ENCODE measurements at regions not wholly inside any gene's neighbourhood (a gene's known extent, or its start where the extent isn't known, plus 50 kb on each side); places are given as distances from the start of the nearest gene placed in this dataset.

DNA sequence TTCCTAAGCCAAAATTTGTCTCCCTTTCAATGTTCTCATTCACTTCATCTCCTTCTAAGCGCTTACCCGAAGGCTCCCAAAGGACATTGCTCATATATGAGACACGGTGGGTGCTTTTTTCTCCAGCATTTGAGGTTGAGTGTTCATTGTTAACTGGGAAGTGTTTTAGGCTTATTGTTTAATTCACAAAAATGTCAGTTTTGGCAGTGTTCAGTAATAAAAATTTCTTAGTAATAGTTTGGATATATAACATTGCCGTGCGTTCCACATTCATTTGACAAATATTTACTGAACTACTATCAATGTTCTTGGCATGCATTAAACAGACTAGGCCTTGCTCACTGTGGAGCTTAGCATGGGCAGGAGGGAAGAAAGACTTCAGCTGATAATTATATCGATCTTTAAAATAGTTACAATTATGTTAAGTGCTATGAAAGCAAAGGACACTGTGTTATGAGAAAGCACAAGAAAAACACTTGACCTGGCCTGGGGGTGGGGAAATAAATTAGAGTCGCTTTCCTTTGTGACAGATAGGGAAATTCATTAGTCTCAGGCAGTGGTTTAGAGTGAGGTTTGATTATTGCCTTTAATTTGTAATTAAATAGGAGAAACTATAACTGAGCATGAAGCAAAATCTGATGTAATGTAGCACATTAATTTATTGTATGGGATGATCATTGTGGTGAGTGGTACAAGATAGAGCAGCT lies 82.2 kb upstream of the DOCK10 start:
- no peak for DNase-seq
- TF ChIP-seq EZH2phosphoT487 (IDR thresholded peaks at IDR 0.05; ENCODE audit: low read length) = no peak
- TF ChIP-seq, protein P1, sequence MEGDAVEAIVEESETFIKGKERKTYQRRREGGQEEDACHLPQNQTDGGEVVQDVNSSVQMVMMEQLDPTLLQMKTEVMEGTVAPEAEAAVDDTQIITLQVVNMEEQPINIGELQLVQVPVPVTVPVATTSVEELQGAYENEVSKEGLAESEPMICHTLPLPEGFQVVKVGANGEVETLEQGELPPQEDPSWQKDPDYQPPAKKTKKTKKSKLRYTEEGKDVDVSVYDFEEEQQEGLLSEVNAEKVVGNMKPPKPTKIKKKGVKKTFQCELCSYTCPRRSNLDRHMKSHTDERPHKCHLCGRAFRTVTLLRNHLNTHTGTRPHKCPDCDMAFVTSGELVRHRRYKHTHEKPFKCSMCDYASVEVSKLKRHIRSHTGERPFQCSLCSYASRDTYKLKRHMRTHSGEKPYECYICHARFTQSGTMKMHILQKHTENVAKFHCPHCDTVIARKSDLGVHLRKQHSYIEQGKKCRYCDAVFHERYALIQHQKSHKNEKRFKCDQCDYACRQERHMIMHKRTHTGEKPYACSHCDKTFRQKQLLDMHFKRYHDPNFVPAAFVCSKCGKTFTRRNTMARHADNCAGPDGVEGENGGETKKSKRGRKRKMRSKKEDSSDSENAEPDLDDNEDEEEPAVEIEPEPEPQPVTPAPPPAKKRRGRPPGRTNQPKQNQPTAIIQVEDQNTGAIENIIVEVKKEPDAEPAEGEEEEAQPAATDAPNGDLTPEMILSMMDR (IDR thresholded peaks at IDR 0.05; ENCODE audit: low read length) = no peak
- no peak for TF ChIP-seq EZH2 (optimal IDR thresholded peaks at IDR 0.05; ENCODE audit: low read depth, low read length)

DNA sequence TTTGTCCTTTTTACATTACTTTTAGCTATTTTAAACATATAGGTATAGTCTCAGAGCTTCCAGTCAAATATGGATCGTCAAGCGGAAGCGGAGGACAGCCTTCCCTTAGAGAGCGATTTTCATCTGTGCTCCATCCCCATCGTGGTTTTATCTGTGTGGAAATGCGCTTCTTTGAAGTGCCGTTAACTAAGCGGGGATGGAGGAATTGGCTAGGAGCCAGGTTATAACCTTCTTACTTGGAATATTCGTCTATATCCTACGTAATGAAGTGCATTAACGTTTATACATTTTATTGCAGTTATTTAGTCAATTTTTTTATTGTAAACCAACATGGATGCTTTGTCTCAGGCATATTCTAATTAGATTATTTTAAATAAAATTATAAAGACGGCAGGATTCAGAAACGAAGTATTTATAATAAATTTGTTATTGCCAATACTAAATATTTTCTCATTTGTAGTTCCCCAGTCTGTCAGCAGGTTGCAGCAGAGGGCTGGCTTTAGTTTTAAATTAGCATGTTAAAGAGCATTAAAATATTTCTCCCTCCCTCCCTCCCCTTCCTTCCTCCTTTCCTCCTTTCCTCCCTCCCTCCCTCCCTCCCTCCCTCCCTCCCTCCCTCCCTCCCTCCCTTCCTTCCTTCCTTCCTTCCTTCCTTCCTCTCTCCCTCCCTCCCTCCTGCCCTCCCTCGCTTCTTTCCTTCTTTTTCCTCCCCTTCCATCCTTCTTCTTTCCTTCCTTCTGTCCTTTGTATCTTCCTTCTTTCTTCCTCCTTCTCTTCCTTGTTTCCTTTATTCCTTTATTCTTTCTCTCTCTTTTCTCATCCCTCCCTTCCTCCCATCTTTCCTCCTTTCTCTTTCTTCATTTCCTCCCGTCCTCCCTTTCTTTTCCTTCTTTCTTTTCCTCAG lies 80.6 kb upstream of the DOCK10 start:
- Histone ChIP-seq H3K9me2 (replicated peaks; ENCODE audit: insufficient read depth, low read length) (no peaks in the 10 kb centered on the region), H3K79me2 (ENCODE audit: low read length) (no peaks in the 10 kb centered on the region), H3K36me3 (replicated peaks; ENCODE audit: insufficient read depth, low read length) (no peaks in the 10 kb centered on the region), H3K27ac (ENCODE audit: low read length) (no peak overlapping the region), H3K4me3 (ENCODE audit: low read length) (no peak overlapping the region), H3F3A (ENCODE audit: insufficient read depth, low read length) (no peaks in the 10 kb centered on the region), H3K27me3 (replicated peaks; ENCODE audit: insufficient read depth, low read length) (no peaks in the 10 kb centered on the region), H2AFZ (ENCODE audit: low read length) (no peak overlapping the region), H3K9ac (ENCODE audit: low read length) (no peak overlapping the region), H3K4me2 (ENCODE audit: low read depth, low read length) (no peak overlapping the region), H3K4me1 (ENCODE audit: low read length) (no peaks in the 10 kb centered on the region), H4K20me1 (ENCODE audit: insufficient read depth, low read length) (no peaks in the 10 kb centered on the region), H3K9me3 (replicated peaks; ENCODE audit: insufficient read depth, low read length) (no peaks in the 10 kb centered on the region)
- peak; percentile 15 for DNase-seq
- TF ChIP-seq EZH2 (optimal IDR thresholded peaks at IDR 0.05; ENCODE audit: low read depth, low read length) = no peak
- TF ChIP-seq, protein P1 (IDR thresholded peaks at IDR 0.05; ENCODE audit: low read length) = peak; percentile 30

More for the DNA sequence above, 82.2 kb upstream of the DOCK10 start:
- no peaks in the 10 kb centered on the region for H3F3A ChIP-seq (ENCODE audit: insufficient read depth, low read length)
- H3K4me1 ChIP-seq (ENCODE audit: low read length) = no peaks in the 10 kb centered on the region
- H3K36me3 ChIP-seq (replicated peaks; ENCODE audit: insufficient read depth, low read length) = no peaks in the 10 kb centered on the region
- H4K20me1 ChIP-seq (ENCODE audit: insufficient read depth, low read length) = no peaks in the 10 kb centered on the region
- H3K27ac ChIP-seq (ENCODE audit: low read length) = no peak overlapping the region
- H3K9me2 ChIP-seq (replicated peaks; ENCODE audit: insufficient read depth, low read length) = no peaks in the 10 kb centered on the region
- no peaks in the 10 kb centered on the region for H3K9me3 ChIP-seq (replicated peaks; ENCODE audit: insufficient read depth, low read length)
- no peak overlapping the region for H3K9ac ChIP-seq (ENCODE audit: low read length)
- H3K79me2 ChIP-seq (ENCODE audit: low read length) = no peaks in the 10 kb centered on the region
- no peak overlapping the region for H3K4me2 ChIP-seq (ENCODE audit: low read depth, low read length)
- no peak overlapping the region for H3K4me3 ChIP-seq (ENCODE audit: low read length)
- H3K27me3 ChIP-seq (replicated peaks; ENCODE audit: insufficient read depth, low read length) = no peaks in the 10 kb centered on the region
- no peak overlapping the region for H2AFZ ChIP-seq (ENCODE audit: low read length)

DNA sequence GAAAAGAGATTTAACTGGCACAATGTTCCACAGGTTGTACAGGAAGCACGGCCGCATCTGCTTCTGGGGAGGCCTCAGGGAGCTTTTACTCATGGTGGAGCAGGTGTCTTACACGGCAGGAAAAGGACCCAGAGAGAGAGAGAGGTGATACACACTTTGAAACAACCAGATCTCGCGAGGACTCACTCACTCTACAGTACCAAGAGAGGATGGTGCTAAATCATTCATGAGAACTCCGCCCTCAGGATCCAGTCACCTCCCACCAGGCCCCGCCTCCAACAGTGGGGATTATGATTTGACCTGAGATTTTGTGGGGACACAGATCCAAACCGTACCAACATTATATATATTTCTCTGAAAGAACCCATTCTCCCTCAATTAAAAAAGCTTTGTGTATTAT lies 79.7 kb upstream of the DOCK10 start:
- no peaks in the 10 kb centered on the region for H3K9me3 ChIP-seq (replicated peaks; ENCODE audit: insufficient read depth, low read length)
- H3F3A ChIP-seq (ENCODE audit: insufficient read depth, low read length) = no peaks in the 10 kb centered on the region
- no peak overlapping the region for H2AFZ ChIP-seq (ENCODE audit: low read length)
- no peak overlapping the region for H3K9ac ChIP-seq (ENCODE audit: low read length)
- no peak overlapping the region for H3K4me2 ChIP-seq (ENCODE audit: low read depth, low read length)
- H4K20me1 ChIP-seq (ENCODE audit: insufficient read depth, low read length) = no peaks in the 10 kb centered on the region
- H3K36me3 ChIP-seq (replicated peaks; ENCODE audit: insufficient read depth, low read length) = no peaks in the 10 kb centered on the region
- TF ChIP-seq, protein P1 (IDR thresholded peaks at IDR 0.05; ENCODE audit: low read length) = no peak
- no peaks in the 10 kb centered on the region for H3K79me2 ChIP-seq (ENCODE audit: low read length)
- DNase-seq = no peak
- H3K9me2 ChIP-seq (replicated peaks; ENCODE audit: insufficient read depth, low read length) = no peaks in the 10 kb centered on the region
- H3K27ac ChIP-seq (ENCODE audit: low read length) = no peak overlapping the region
- H3K4me1 ChIP-seq (ENCODE audit: low read length) = peaks cover 7% of the 10 kb centered on the region
- no peak overlapping the region for H3K4me3 ChIP-seq (ENCODE audit: low read length)
- H3K27me3 ChIP-seq (replicated peaks; ENCODE audit: insufficient read depth, low read length) = no peaks in the 10 kb centered on the region

All from MM.1S (cell line).